Heart left ventricle (tissue), 13 donors: ENCODE measurements at regions not wholly inside any gene's neighbourhood (a gene's known extent, or its start where the extent isn't known, plus 50 kb on each side); places are given as distances from the start of the nearest gene placed in this dataset.

Experiments
- POLR2A ChIP-seq, 2 donors: fragments of 450-650 bp; IDR thresholded peaks; one replicate each; pipeline ENCODE4 v1.6.1; 2017; ENCODE audit warnings: antibody characterized with exemption in 2 of 2, mild to moderate bottlenecking in 2 of 2, moderate library complexity in 2 of 2
- TF ChIP-seq, protein P1 (sequence below), 12 donors: fragments of 200-600 bp; sonication (generic) in 4 of 12; IDR thresholded peaks; one replicate each; pipeline versions ENCODE4 v1.5.0 to v1.8.0; 2018 to 2022; ENCODE audit warnings: antibody characterized with exemption in 12 of 12, mild to moderate bottlenecking in 5 of 12
- donor health status: ischemic (EF 13 %, LVEDD 7.1; RV severe dilation, severe dysfunction).
- donor health status: DM: no; HTN: yes; CAD: no.
- donor health status: DM: no; HTN: no; CAD: no.
- donor health status: ischemic (EF 25% LVEDD 6.9; RV normal size, moderate dysfunction).
- donor health status: ischemic (EF 25% LVEDD 5.7; RV mildly dilated, moderate dysfunction).
- donor health status: ischemic (EF 35%, LVEDD 5.7; RV mildly dilated, moderate dysfunction).
- donor health status: nonischemic (EF 11% LVEDD 7.7; RV severe dilation, severe dysfunction).
- donor health status: DM: yes; HTN: yes; CAD: no.
- donor health status: PGD.
- donor health status: ischemic (EF 29% LVEDD 5.4; RV normal size, mild dysfunction).
- donor health status: nonischemic (EF 23%, LVEDD 6.1; RV moderate dilation, normal function).

DNA sequence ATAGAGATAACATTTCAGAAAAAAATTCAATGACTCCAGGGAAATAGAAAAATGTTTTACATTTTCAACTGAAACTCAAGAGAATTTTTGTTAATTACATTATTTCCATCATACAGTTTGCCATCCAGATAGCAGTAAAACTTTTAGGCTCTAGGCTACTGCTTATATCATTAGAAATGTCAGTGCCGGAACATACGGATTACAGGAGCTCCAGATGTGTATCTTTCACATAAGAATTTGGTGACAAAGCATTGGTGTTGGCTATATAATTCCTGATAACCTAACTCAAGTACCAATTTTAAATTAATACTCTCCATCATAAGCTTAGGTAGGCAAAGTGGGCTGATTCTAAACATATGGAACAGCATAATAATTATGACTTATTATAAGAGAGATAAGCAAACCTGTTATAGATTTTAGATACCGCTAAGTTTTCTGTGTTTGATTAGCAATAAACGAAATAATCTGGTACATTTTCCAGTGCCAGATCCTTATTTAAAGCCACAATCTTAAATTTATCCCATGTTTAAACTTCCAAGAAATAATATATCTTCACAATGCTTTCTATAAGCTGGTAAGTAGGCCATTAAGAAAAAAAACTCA, 637.9 kb downstream of the NXPH1 start:
- TF ChIP-seq, protein P1, sequence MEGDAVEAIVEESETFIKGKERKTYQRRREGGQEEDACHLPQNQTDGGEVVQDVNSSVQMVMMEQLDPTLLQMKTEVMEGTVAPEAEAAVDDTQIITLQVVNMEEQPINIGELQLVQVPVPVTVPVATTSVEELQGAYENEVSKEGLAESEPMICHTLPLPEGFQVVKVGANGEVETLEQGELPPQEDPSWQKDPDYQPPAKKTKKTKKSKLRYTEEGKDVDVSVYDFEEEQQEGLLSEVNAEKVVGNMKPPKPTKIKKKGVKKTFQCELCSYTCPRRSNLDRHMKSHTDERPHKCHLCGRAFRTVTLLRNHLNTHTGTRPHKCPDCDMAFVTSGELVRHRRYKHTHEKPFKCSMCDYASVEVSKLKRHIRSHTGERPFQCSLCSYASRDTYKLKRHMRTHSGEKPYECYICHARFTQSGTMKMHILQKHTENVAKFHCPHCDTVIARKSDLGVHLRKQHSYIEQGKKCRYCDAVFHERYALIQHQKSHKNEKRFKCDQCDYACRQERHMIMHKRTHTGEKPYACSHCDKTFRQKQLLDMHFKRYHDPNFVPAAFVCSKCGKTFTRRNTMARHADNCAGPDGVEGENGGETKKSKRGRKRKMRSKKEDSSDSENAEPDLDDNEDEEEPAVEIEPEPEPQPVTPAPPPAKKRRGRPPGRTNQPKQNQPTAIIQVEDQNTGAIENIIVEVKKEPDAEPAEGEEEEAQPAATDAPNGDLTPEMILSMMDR (IDR thresholded peaks at IDR 0.05): no peak
- no peak for TF ChIP-seq POLR2A (IDR thresholded peaks at IDR 0.05)
